Trophoblast cell (in vitro differentiated cells and primary cell): ENCODE measurements at regions not wholly inside any gene's neighbourhood (a gene's known extent, or its start where the extent isn't known, plus 50 kb on each side); places are given as distances from the start of the nearest gene placed in this dataset.
A peak's percentile ranks its signal among the peaks of the same experiment; 100 is the strongest.

Source experiments
- DNase-seq, 2 donors: peaks; one replicate each; pipeline ENCODE4 v3.0.0-alpha.2; 2016
- H2AFZ ChIP-seq: 2 replicates; pipeline ENCODE4 v1.6.1; 2013; ENCODE audit warnings: low read length, moderate library complexity, mild to moderate bottlenecking; ENCODE audit not compliant: insufficient read depth, poor library complexity
- H2AK5ac ChIP-seq: 2 replicates; pipeline ENCODE4 v1.6.1; 2013; ENCODE audit warnings: mild to moderate bottlenecking, low read length
- H2BK120ac ChIP-seq: 2 replicates; pipeline ENCODE4 v1.6.1; 2013; ENCODE audit warnings: low read length, mild to moderate bottlenecking, moderate library complexity; ENCODE audit not compliant: insufficient read depth, poor library complexity
- H2BK12ac ChIP-seq: 2 replicates; pipeline ENCODE4 v1.6.1; 2013; ENCODE audit warnings: mild to moderate bottlenecking, low read length, moderate library complexity
- H2BK5ac ChIP-seq: 2 replicates; pipeline ENCODE4 v1.6.1; 2013; ENCODE audit warnings: low read length, low read depth, moderate library complexity, mild to moderate bottlenecking; ENCODE audit not compliant: poor library complexity
- H3K14ac ChIP-seq: 2 replicates; pipeline ENCODE4 v1.6.1; 2013; ENCODE audit warnings: mild to moderate bottlenecking, low read length
- H3K18ac ChIP-seq: 2 replicates; pipeline ENCODE4 v1.6.1; 2013; ENCODE audit warnings: mild to moderate bottlenecking, low read length
- H3K23ac ChIP-seq: 2 replicates; pipeline ENCODE4 v1.6.1; 2013; ENCODE audit warnings: low read length
- H3K27ac ChIP-seq: 2 replicates; pipeline ENCODE4 v1.5.1; 2013; ENCODE audit warnings: low read depth, mild to moderate bottlenecking, inconsistent platforms, low read length, moderate library complexity
- H3K27me3 ChIP-seq: 2 replicates; pipeline ENCODE4 v1.6.1; 2013; ENCODE audit warnings: inconsistent platforms, mild to moderate bottlenecking, low read length, moderate library complexity; ENCODE audit not compliant: insufficient read depth
- H3K36me3 ChIP-seq, 2 experiments: 1 replicate in 1 of 2; 2 replicates in 1 of 2; pipeline ENCODE4 v1.6.1; 2013; ENCODE audit warnings: low read length in 2 of 2, mild to moderate bottlenecking in 2 of 2, moderate library complexity in 1 of 2; ENCODE audit not compliant: insufficient read depth in 2 of 2, control insufficient read depth in 1 of 2
- H3K4ac ChIP-seq: 2 replicates; pipeline ENCODE4 v1.6.1; 2013; ENCODE audit warnings: low read depth, mild to moderate bottlenecking, low read length, moderate library complexity
- H3K4me1 ChIP-seq, 2 experiments: 1 replicate in 1 of 2; 2 replicates in 1 of 2; pipeline ENCODE4 v1.6.1; 2013; ENCODE audit warnings: low read length in 2 of 2, mild to moderate bottlenecking in 2 of 2, moderate library complexity in 1 of 2; ENCODE audit not compliant: insufficient read depth in 2 of 2, control insufficient read depth in 1 of 2
- H3K4me2 ChIP-seq: 2 replicates; pipeline ENCODE4 v1.6.1; 2013; ENCODE audit warnings: inconsistent platforms, mild to moderate bottlenecking, low read length, moderate library complexity
- H3K4me3 ChIP-seq: 2 replicates; pipeline ENCODE4 v1.5.1; 2013; ENCODE audit warnings: mild to moderate bottlenecking, low read depth, low read length, inconsistent platforms
- H3K79me1 ChIP-seq: one replicate; pipeline ENCODE4 v1.6.1; 2013; ENCODE audit warnings: low read length
- H3K79me2 ChIP-seq: 2 replicates; pipeline ENCODE4 v1.6.1; 2013; ENCODE audit warnings: low read length, mild to moderate bottlenecking; ENCODE audit not compliant: control insufficient read depth, insufficient read depth, poor library complexity
- H3K9ac ChIP-seq: 2 replicates; pipeline ENCODE4 v1.6.1; 2013; ENCODE audit warnings: mild to moderate bottlenecking, low read length
- H3K9me3 ChIP-seq: 2 replicates; pipeline ENCODE4 v1.6.1; 2013; ENCODE audit warnings: low read depth, mild to moderate bottlenecking, control low read depth, inconsistent platforms, low read length; ENCODE audit not compliant: insufficient read depth
- H4K12ac ChIP-seq: 2 replicates; pipeline ENCODE4 v1.6.1; 2013; ENCODE audit warnings: low read depth, mild to moderate bottlenecking, low read length, moderate library complexity
- H4K8ac ChIP-seq: 2 replicates; pipeline ENCODE4 v1.6.1; 2013; ENCODE audit warnings: low read depth, mild to moderate bottlenecking, low read length, moderate library complexity
- H4K91ac ChIP-seq: one replicate; pipeline ENCODE4 v1.6.1; 2013; ENCODE audit warnings: low read depth, mild to moderate bottlenecking, low read length, moderate library complexity
- WGBS: extraction: QIAGEN DNeasy Blood & Tissue Kit; methylation state at CpG from one replicate; pipeline ENCODE4 v1.1.7; 2013; ENCODE audit warnings: missing lambda C conversion rate; ENCODE audit not compliant: insufficient read length, insufficient coverage; ENCODE audit errors: extremely low coverage; 5-methylcytosine and 5-hydroxymethylcytosine counted together

DNA sequence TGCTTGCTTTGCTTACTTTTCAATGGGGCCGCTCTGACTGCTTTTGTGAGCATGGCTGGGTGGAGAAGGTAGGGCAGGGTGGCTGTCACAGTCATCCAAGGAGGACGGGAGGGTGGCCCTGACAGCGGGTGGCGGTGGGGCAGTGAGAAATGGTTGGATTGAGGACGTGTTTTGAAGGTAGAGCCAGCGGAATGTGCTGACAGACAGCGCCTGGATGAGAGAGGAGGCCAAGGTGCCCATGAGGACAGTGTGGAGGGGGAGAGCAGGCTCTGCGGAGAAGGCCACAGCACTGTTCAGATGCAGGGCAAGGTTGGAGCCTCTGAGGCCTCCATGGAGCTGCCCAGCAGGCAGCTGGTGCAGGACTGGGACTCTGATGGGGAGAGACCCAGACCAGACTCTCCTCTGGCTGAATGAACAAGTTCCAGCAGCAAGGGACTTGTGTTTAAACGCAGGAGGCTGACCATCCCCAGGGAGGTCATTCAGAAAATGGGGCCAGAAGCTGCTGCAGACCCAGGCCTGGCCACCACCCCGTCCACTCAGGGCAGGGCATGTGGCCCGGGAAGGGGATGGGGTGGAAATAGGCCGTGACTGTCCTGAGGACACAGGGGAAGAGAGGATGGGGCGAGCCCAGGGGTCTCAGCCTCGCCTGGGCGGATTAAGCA is 120.3 kb upstream of the PRR20G start:
- peaks cover 6% of the 10 kb centered on the region for H3K79me1 ChIP-seq
- H3K36me3 ChIP-seq: no peaks in the 10 kb centered on the region
- H3K14ac ChIP-seq: no peak overlapping the region
- H2AK5ac ChIP-seq: no peak overlapping the region
- H3K4me2 ChIP-seq: no peak overlapping the region
- no peak overlapping the region for H3K23ac ChIP-seq
- H2BK5ac ChIP-seq: no peak overlapping the region
- H4K12ac ChIP-seq: no peak overlapping the region
- no CpG with 5 or more reads among the region's 15 CpGs for WGBS
- no peak overlapping the region for H3K9ac ChIP-seq
- no peak overlapping the region for H4K8ac ChIP-seq
- no peak overlapping the region for H3K4me3 ChIP-seq
- H4K91ac ChIP-seq: no peak overlapping the region
- H3K79me2 ChIP-seq: no peaks in the 10 kb centered on the region
- no peak overlapping the region for H3K18ac ChIP-seq
- no peak overlapping the region for H2BK120ac ChIP-seq
- no peaks in the 10 kb centered on the region for H3K27me3 ChIP-seq
- no peak overlapping the region for H2BK12ac ChIP-seq
- H3K9me3 ChIP-seq: peaks cover 3% of the 10 kb centered on the region
- H2AFZ ChIP-seq: no peak overlapping the region
- no peak for DNase-seq
- H3K4me1 ChIP-seq: peaks cover 4 to 8% of the 10 kb centered on the region in 2 experiments
- no peak overlapping the region for H3K4ac ChIP-seq
- H3K27ac ChIP-seq: no peak overlapping the region

DNA sequence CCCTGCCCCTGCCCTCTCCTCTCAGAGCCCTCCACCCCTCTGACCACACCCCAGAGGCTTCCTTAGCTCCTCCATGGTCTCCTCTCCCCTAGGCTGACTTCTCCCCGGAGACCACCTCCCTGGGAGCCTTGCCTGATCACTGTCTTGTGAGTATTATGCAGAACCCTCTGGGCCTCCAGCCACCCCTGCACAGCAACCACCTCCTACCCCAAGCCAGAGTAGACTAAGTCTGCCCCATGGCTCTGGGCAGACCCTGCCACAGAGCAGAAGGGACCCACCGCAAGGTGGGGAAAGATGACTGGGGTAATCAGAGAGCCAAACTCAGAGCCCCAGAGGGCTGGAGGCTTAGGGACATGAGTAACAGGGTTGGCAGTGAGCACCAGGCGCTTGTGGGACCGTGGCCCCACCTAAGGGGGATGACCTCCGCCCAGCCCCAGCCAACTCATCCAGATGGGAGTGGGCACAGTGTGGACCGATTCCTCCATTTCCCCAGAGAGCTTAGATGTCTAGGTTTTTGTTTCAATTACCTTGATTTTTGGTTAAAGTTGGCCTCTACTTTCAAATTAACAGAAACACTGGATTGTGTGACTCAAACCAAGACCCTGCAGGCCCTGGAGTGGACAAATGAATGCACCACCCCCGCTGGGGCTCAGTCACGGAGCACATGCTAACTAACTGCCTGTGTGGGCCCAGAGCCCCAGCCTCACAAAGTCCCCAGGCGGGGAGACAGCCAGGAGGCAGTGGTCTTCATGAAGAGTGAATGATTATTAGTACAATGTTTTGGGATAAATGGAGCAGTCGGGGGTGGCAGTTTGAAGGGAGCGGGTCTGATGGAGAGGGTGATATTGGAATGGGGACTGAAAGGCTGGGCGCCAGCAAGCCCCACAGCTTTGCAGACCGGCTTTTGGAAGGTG is 119.4 kb upstream of the PRR20G start:
- whole genome bisulfite sequencing: no CpG with 5 or more reads among the region's 13 CpGs
- no peak for DNase-seq

DNA sequence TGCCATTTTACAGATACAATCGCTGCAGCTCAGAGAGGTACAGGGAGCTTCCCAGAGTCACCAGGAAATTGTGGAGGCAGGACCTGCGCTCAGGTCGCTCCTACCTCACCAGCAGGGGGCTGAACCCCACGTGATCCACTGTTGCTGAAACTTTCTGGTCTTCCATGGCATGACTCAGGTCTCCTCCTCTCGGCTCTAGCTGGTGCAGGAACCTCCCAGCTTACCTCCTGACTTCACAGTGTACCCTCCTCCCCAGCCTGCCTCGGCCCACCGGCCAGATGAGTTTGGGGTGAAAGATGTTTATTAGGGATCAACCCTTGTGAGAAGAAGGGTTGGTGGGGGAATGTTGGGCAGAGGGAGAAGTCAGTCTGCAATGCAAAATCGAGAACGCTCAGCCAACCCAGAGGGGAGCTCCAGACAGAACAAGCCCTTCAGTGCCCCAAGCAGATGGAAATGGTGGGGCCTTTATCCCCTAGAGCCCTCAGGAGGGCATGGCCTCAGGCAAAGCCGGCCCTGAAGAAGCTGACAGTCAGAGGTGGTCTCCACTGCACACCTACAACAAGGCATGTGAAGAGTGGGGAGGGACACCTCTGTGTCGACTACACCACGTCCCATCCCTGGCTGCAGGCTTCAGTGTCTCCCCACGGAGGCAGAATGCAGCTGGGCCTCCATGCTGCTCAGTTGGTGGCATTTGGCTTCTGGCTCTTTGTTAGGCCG is 118.6 kb upstream of the PRR20G start:
- Histone ChIP-seq H3K4me2 (no peak overlapping the region), H3K79me2 (no peaks in the 10 kb centered on the region), H2AK5ac (no peak overlapping the region), H3K9ac (no peak overlapping the region), H4K91ac (no peak overlapping the region), H3K23ac (no peak overlapping the region), H3K4ac (no peak overlapping the region), H3K36me3 (no peaks in the 10 kb centered on the region), H3K27ac (no peak overlapping the region), H4K8ac (no peak overlapping the region), H2BK12ac (no peak overlapping the region), H3K4me3 (no peak overlapping the region), H3K4me1 (peaks cover 4 to 8% of the 10 kb centered on the region in 2 experiments), H3K27me3 (no peaks in the 10 kb centered on the region), H3K79me1 (peaks cover 4% of the 10 kb centered on the region), H3K9me3 (no peaks in the 10 kb centered on the region), H3K18ac (no peak overlapping the region), H3K14ac (no peak overlapping the region), H2BK5ac (no peak overlapping the region), H2AFZ (no peak overlapping the region), H4K12ac (no peak overlapping the region), H2BK120ac (no peak overlapping the region)
- WGBS: no CpG with 5 or more reads among the region's 14 CpGs
- peak in 1 of 2 donors; percentile 29 for DNase-seq

More for the DNA sequence above, 119.4 kb upstream of the PRR20G start:
- Histone ChIP-seq H3K27ac (no peak overlapping the region), H3K9me3 (no peaks in the 10 kb centered on the region), H3K79me1 (peaks cover 4% of the 10 kb centered on the region), H3K23ac (no peak overlapping the region), H2BK5ac (no peak overlapping the region), H3K14ac (no peak overlapping the region), H3K4me1 (peaks cover 4 to 8% of the 10 kb centered on the region in 2 experiments), H4K8ac (no peak overlapping the region), H3K4ac (no peak overlapping the region), H3K18ac (no peak overlapping the region), H2BK120ac (no peak overlapping the region), H2AK5ac (no peak overlapping the region), H3K79me2 (no peaks in the 10 kb centered on the region), H4K91ac (no peak overlapping the region), H3K27me3 (no peaks in the 10 kb centered on the region), H2BK12ac (no peak overlapping the region), H3K36me3 (no peaks in the 10 kb centered on the region), H3K9ac (no peak overlapping the region), H4K12ac (no peak overlapping the region), H3K4me2 (no peak overlapping the region), H2AFZ (no peak overlapping the region), H3K4me3 (no peak overlapping the region)

DNA sequence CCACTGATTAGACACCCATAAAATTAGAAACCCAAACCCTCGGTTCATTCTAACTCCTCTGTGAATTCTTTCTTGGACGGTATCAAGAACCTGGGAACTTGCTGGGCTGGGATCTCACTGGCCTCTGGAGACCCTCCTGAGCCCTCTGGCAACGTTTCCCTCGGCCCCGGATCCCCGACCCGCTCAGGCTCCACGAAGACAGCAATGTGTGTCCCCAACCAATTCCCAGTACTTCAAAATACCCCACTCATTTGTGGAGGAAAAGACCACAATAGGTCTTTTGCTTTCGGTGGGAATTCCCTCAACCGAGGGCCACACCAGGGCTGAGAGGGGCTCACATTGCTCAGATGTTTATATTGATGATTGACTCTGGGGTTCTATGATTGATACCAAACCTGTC is 117.9 kb upstream of the PRR20G start:
- H3K14ac ChIP-seq: no peak overlapping the region
- H4K12ac ChIP-seq: no peak overlapping the region
- WGBS: no CpG with 5 or more reads among the region's 10 CpGs

More for the DNA sequence above, 117.9 kb upstream of the PRR20G start:
- no peak overlapping the region for H2AK5ac ChIP-seq
- H3K79me2 ChIP-seq: no peaks in the 10 kb centered on the region
- H2BK120ac ChIP-seq: no peak overlapping the region
- H3K4me3 ChIP-seq: no peak overlapping the region
- H3K9me3 ChIP-seq: no peaks in the 10 kb centered on the region
- H3K18ac ChIP-seq: no peak overlapping the region
- H3K79me1 ChIP-seq: peaks cover 4% of the 10 kb centered on the region
- H3K4me1 ChIP-seq: peaks cover 4 to 8% of the 10 kb centered on the region in 2 experiments
- H3K9ac ChIP-seq: no peak overlapping the region
- no peaks in the 10 kb centered on the region for H3K36me3 ChIP-seq
- no peak overlapping the region for H2AFZ ChIP-seq
- no peak overlapping the region for H3K23ac ChIP-seq
- H3K4me2 ChIP-seq: no peak overlapping the region
- no peak overlapping the region for H2BK12ac ChIP-seq
- H3K27me3 ChIP-seq: no peaks in the 10 kb centered on the region
- no peak for DNase-seq
- H2BK5ac ChIP-seq: no peak overlapping the region
- no peak overlapping the region for H4K91ac ChIP-seq
- no peak overlapping the region for H4K8ac ChIP-seq
- H3K4ac ChIP-seq: no peak overlapping the region
- H3K27ac ChIP-seq: no peak overlapping the region
